Activated CD4-positive, alpha-beta T cell treated with anti-CD3 and anti-CD28 coated beads, Interleukin-2, amount 50 U/mL, for 24 hours (primary cell): ENCODE measurements at regions not wholly inside any gene's neighbourhood (a gene's known extent, or its start where the extent isn't known, plus 50 kb on each side); places are given as distances from the start of the nearest gene placed in this dataset.
"Not testable (repeated sequence)": the region's sequence is repeated elsewhere in the genome, so short reads cannot be mapped to it uniquely, and the experiment has no call there.

Source experiments
- DNase-seq, 2 donors: peaks; one replicate each; pipeline ENCODE4 v3.0.0-alpha.2; 2020; ENCODE audit warnings: low read depth in 1 of 2, low spot score in 1 of 2

DNA sequence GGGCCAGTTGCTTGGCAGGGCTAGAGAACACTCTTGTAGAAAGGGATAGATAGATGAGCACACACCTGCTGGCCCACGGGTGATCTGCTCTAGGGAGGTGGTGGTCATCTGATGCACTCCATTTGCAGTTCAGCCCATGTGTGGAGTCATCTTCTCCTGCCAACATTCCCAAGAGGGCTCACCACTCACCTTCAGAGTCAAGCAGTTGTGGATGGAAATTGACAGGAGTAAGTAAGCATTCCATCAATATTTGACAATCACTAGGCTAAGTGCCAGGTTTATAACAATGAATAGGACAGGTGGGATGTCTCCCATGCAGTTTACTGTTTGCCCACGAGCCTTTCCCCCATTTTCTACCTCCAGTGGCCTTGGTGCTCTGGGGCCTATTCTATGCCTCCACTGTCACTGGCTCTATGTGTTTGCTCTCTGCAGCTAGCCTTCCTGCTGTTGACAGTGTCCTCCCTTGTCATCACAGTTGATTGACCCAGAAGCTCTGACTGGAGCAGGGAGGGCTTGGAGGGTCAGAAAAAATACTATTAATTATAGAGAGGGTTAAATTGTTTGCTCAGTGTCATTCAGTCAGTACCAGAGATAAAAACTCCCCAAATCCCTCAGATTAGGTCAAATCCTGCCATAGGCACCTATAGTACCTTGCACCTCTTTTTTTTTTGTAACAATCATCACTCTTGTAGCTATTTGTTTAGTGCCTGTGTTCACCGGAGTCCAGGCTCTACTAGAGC lies 134.6 kb upstream of the PZP start:
- no peak for DNase-seq

- DNase-seq: no peak
Measured at GRCh38 chr12:9341260-9341585, 133.0 kb upstream of the PZP start.

DNA sequence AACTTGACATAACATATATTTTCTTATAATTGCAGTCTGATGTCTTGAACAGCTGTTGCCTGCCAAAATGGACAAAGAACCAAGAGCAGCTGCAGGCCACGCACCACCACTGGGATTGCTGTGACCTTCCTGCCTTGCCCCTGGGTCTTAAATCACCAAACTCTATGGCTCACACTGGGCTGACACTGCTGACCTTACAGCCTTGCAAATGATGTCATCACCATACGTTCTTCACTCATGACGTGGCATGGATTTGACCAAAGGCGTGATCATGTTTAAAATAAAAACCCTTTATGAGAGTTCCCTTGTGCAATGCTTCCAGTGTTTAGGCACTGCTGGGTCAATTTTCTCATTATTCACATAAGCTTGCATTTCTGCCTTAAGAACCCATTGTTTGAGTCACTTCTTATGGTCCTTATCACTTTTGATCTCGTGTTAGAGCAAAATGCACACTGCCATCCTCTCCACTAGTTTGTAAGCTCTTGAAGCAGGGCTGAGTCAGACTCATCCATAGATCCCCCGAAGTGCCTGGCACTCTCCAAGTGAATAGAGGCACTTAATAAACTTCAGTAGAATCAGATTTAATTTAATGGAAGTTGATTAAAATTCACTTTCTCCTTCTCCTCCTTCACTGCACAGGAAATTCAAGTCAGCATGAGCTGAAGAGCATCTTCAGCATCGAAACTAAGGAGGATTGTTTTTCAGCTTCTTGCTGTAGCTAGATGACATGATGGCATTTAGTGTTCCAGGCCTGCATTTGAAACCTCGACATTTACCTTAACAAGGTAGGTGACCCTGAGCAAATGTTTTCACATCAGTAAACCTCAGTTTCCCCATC lies 132.4 kb upstream of the PZP start:
- DNase-seq: no peak

DNA sequence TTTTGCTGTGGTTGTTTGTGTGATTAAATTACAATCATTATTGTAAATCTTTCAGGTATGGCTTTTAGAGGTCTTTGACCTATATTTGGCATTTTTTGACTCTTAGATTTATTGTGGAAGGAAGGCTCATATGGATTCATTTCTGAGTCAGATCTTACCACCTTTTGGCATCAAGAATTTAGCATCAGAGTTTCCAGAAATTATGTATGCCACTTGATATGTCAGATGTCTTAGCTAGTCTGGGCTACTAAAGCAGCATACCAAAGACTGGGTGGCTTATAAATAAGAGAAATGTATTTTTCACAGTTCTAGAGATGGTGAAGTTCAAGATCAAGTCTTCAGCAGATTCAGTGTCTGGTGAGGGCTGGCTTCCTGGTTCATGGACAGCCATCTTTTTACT lies 129.5 kb upstream of the PZP start:
- DNase-seq: no peak

DNA sequence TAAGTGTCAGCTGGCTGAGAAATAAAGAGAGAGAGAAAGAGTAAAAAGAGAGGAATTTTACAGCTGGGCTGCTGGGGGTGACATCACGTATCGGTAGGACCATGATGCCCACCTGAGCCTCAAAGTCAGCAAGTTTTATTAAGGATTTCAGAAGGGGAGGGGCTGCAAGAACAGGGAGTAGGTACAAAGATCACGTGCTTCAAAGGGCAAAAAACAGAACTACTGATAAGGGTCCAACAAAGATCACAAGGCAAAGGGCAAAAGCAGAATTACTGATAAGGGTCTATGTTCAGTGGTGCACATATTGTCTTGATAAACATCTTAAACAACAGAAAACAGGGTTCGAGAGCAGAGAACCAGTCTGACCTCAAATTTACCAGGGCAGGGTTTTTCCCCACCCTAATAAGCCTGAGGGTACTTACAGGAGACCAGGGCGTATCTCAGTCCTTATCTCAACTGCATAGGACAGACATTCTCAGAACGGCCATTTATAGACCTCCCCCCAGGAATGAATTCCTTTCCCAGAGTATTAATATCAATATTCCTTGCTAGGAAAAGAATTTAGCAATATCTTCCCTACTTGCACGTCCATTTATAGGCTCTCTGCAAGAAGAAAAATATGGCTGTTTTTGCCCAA lies 128.3 kb upstream of the PZP start:
- not testable (repeated sequence) for DNase-seq

DNA sequence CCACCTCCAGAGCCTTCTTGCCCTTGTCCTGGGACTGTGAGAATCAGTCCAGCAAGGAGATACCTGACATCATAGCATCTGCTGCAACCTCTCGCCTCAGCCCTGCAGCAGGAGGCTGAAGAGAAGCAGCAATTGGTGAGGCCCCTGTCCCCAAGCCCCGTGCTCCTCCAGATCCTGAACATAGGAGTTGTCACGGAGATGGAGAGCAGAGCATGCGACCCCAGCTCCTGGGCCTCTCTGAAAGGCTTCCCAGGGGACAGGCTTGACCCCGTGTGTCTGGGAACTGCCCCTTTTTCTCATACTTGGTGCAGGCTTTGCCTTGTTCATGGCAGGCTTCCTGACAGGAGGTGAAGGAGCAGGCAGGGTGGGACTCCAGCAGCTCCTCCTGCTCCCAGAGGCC lies 127.7 kb upstream of the PZP start:
- no peak for DNase-seq

GRCh38 chr12:9334964-9335363 lies 126.8 kb upstream of the PZP start:
- no peak for DNase-seq

DNA sequence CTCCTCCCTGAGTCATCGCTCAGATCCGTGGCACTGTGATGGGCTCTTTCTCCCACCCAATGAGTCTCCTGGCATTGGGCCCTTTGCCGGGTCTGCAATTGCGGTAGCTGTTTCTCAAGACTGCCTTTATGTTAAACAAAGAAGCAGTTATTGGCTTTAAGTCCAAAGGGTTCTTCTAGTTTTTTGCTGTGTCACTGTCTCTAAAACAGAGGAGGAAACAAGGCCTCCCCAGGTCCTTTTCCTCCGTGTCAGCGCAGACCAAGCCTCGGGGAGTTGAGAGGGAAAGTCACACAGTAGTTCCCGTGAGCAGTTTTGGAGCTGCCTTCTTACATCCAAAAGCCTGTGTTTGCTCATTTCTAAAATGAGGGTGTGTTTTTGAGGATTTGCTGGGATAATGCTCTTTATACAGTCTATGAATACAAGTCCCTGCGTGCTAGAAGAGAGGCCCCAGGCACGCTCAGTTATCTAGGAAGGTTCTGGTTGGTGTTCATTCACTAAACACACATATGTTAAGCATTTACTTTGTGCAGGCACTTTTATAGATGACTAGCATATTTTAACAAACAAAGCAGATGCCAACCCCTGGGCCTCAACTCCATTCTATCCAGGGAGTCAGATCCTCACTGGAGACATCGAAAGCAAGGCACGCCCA lies 126.0 kb upstream of the PZP start:
- DNase-seq: no peak

DNA sequence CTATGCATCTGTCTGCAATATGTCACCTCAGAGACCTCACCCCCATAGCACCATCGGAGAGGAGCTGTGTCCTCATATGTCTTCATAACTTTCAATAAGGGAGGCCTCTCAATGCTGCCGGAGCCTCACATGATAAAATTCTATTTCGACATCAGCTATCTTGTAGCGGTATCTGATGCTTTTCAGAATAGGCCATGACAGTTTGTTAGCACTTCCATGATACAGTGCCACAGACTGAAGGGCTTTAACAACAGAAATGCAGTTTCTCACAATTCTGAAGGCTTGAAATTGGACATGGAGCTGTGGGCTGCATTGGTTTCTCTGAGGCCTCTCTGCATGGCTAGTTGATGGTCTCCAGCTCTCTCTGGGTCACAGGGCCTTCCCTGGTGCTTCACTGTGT lies 125.0 kb upstream of the PZP start:
- DNase-seq: no peak

DNA sequence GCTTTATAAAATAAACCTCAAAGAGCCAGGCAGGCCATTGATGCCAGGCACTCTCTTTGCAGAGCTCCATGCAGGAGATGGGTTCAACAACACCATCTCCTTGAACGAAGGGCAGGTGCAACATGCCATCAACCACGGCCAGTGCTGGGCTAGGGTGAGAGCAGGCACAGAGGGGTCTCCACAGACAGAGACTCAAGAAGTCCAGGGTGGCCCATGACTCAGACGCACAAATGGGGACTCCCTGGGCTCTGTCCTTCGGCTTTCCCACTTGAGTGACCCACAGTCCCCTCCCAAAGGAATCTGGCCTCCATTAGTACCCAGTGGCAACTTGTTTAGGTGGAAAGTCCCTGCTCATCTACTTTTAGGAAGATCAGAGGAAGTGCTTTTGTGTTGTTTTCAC lies 124.4 kb upstream of the PZP start:
- DNase-seq: no peak

GRCh38 chr12:9331218-9331626 lies 123.0 kb upstream of the PZP start:
- peak; percentile 59 to 73 for DNase-seq

- DNase-seq: no peak
Measured at GRCh38 chr12:9329019-9329418, 120.8 kb upstream of the PZP start.

GRCh38 chr12:9328065-9328464 lies 119.9 kb upstream of the PZP start:
- no peak for DNase-seq

DNA sequence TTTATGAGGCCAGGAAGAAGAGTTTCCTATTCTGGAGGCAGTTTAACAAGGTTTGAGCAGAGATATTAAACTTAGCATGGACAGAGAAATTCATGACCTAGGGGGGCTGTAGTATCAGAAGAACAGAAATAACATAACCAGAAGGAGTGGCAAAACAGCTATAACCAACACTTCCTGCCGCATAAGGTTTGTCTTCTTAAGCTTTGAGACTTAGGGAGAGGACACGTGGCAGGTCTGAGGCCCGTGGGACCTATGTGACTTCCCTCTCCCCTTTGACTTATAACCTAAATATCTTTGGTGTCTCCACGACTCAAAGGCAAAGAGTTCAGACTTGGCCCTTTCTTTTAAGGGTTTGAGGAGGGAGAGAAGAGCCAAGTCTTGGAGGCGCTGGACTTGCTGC lies 119.1 kb upstream of the PZP start:
- no peak for DNase-seq

DNA sequence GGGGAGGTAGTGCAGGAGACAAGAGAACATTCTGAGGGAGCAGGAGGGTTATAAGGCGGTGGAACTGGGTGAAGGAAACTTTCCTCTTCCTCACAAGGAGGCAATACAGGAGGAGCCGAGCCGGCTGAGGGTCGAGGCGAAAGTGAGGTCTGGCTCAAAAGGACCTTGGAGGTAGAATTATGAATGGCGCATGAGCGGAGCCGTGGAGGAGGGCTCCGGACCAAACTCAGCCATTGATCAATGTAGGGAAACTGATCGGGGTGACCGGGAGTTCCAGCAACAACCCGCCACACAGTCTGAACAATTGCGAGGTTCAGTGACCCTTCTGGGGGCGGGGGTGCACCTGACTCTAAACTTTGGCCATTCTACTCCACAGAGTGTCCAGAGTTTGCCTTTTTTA lies 118.7 kb upstream of the PZP start:
- not testable (repeated sequence) for DNase-seq

GRCh38 chr12:9326085-9326484 lies 117.9 kb upstream of the PZP start:
- DNase-seq: no peak

GRCh38 chr12:9325471-9325870 lies 117.3 kb upstream of the PZP start:
- DNase-seq: no peak

DNA sequence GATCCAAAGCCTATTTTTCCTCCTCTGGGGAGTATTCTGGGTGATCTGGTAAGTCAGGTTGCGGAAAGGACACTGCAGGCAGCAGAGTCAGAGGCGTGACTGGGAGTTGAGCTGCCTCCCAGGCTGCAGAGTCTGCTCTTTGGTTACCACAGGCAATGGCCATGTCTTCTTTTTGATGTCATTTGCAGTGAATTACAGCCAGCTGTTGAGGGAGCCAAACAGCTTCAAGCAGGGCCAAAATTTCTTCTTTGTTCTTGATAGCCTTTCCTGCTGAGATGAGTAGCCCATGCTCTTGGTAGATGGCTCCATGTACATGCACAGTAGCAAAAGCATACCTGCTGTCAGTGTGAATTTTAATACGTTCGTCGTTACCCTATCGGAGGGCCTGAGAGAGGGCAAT lies 116.6 kb upstream of the PZP start:
- DNase-seq: no peak

DNA sequence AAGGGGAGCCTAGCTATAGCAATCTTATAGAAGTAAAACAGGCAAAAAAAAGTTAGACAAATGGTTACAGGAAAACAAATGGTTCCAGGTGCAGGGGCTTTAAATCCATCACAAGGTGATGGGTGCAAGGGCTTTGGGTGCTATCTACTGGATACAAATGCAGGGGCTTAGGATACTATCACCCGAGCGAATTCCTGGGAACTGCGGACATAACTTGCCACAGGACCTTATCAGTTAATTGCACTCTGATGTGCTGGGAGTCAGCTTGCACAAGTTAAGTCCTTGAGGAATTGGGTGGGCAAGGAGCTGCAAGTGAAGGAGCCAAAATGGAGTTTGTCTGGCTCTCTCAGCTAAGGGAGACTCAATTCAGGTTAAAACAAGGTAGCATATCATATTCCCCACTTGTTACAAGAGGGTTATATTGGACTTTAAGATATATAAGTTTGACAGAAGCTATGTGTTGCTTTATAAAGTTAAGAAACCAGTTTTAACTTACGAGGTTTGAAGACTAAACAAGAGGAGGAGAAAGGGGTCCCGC lies 115.0 kb upstream of the PZP start:
- DNase-seq: no peak

GRCh38 chr12:9319842-9320173 lies 111.6 kb upstream of the PZP start:
- DNase-seq: no peak

DNA sequence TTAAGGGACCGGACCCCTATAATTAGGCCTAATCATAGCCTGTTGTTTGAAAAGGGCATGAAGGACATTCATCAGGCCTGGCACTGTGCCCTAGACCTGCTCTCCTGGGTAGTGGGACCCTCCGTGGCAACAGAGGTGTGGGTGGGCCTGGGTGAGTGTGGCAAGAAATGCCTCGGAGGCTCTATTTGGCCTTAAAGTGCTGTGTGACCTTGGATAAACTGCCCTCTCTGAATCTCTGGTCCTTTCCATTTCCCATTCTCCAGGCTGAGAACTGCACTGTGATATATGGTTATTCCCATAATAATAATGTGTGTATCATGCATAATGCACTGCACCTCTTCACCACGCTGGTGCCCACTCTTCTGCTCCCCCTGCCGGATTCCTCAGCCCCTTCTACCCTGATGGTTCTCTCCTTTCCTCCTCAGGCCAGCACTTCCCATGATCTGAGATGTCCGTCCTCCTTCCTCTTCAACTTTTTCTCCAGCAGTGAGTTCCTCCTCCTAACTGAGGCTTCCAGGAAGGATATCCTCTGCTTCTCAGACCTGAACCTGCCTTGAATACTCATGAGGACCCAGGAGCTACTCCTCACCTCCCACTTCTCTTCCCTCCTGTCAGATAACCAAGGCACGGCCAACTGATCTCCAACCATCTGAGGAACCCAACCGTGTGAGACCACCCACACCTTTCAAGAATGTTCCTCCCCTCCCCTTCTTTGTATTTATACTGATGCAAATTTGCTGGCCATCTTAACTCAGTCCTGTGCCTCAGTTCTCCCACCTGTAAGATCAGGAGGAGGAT lies 111.0 kb upstream of the PZP start:
- DNase-seq: no peak
